Keratinocyte (primary cell): ENCODE measurements at regions not wholly inside any gene's neighbourhood (a gene's known extent, or its start where the extent isn't known, plus 50 kb on each side); places are given as distances from the start of the nearest gene placed in this dataset.

ENCODE experiments used
- DNase-seq: peaks from one replicate; pipeline ENCODE4 v3.0.0-alpha.2; 2011; ENCODE audit warnings: low read depth, missing footprints, low spot score
- FAIRE-seq: peaks from 2 replicates; lab custom pipeline; 2011; peaks lifted over from hg19 to GRCh38; lab: Jason Lieb, UNC
- H2AFZ ChIP-seq: 2 replicates; pipeline ENCODE4 v1.6.0; 2012; ENCODE audit warnings: low read length, control low read depth, inconsistent platforms; ENCODE audit not compliant: control insufficient read depth
- H3K27ac ChIP-seq: 2 replicates; pipeline ENCODE4 v1.5.1; 2011; ENCODE audit warnings: low read length; ENCODE audit not compliant: control insufficient read depth, insufficient read depth
- H3K27me3 ChIP-seq: 3 replicates; pipeline ENCODE4 v1.6.0; 2011; ENCODE audit warnings: low read length; ENCODE audit not compliant: control insufficient read depth, insufficient read depth; ENCODE audit errors: extremely low read depth
- H3K36me3 ChIP-seq, 2 experiments: 2 replicates in 1 of 2; 3 replicates in 1 of 2; pipeline ENCODE4 v1.5.1; 2011; ENCODE audit warnings: low read length in 2 of 2, mild to moderate bottlenecking in 1 of 2; ENCODE audit not compliant: control insufficient read depth in 2 of 2, insufficient read depth in 2 of 2; ENCODE audit errors: extremely low read depth in 1 of 2
- H3K4me1 ChIP-seq: 3 replicates; pipeline ENCODE4 v1.5.1; 2011; ENCODE audit warnings: low read length; ENCODE audit not compliant: control insufficient read depth, insufficient read depth; ENCODE audit errors: extremely low read depth
- H3K4me2 ChIP-seq: 3 replicates; pipeline ENCODE4 v1.6.0; 2011; ENCODE audit warnings: low read depth, low read length; ENCODE audit not compliant: control insufficient read depth, insufficient read depth; ENCODE audit errors: extremely low read depth
- H3K4me3 ChIP-seq, 3 experiments: fragments of 200-600 bp in 1 of 3; sonication (generic) in 1 of 3; 2 replicates in 2 of 3; 3 replicates in 1 of 3; pipeline ENCODE4 v1.5.1; 2011 to 2016; ENCODE audit warnings: low read length in 3 of 3, mild to moderate bottlenecking in 3 of 3, control low read depth in 2 of 3, inconsistent platforms in 1 of 3, low read depth in 1 of 3, mixed read lengths in 1 of 3, mixed run types in 1 of 3, moderate library complexity in 1 of 3; ENCODE audit not compliant: control insufficient read depth in 2 of 3, insufficient read depth in 2 of 3; ENCODE audit errors: extremely low read depth in 1 of 3
- H3K79me2 ChIP-seq: 2 replicates; pipeline ENCODE4 v1.6.0; 2012; ENCODE audit warnings: low read length; ENCODE audit not compliant: control insufficient read depth, insufficient read depth
- H3K9ac ChIP-seq: 3 replicates; pipeline ENCODE4 v1.6.0; 2011; ENCODE audit warnings: low read length; ENCODE audit not compliant: control insufficient read depth, insufficient read depth; ENCODE audit errors: extremely low read depth
- H3K9me1 ChIP-seq: 3 replicates; pipeline ENCODE4 v1.6.0; 2011; ENCODE audit warnings: low read length; ENCODE audit not compliant: control insufficient read depth, insufficient read depth; ENCODE audit errors: extremely low read depth
- H3K9me3 ChIP-seq: 2 replicates; pipeline ENCODE4 v1.5.1; 2012; ENCODE audit warnings: low read depth, low read length; ENCODE audit not compliant: control insufficient read depth
- H4K20me1 ChIP-seq: 3 replicates; pipeline ENCODE4 v1.6.0; 2011; ENCODE audit warnings: low read length; ENCODE audit not compliant: control insufficient read depth, insufficient read depth; ENCODE audit errors: extremely low read depth
- CTCF ChIP-seq, 3 experiments: IDR thresholded peaks in 1 of 3; conservative IDR thresholded peaks in 1 of 3; optimal IDR thresholded peaks in 1 of 3; 2 replicates in 2 of 3; 3 replicates in 1 of 3; pipeline versions ENCODE3 to v1.5.1; 2011; ENCODE audit warnings: low read length in 3 of 3, mild to moderate bottlenecking in 3 of 3, moderate library complexity in 2 of 3, control low read depth in 1 of 3, inconsistent platforms in 1 of 3; ENCODE audit not compliant: insufficient read depth in 2 of 3; ENCODE audit errors: extremely low read depth in 1 of 3
- EZH2 ChIP-seq: IDR thresholded peaks from one replicate; pipeline ENCODE4 v1.6.1; 2012; ENCODE audit warnings: inconsistent platforms, mild to moderate bottlenecking, low read length, moderate library complexity
- dilution Hi-C: fragments of 300-500 bp; cut with MboI; formaldehyde crosslinking; loops from one replicate; pipeline ENCODE4 v1.7.0; 2020; ENCODE audit warnings: low sequenced_read_pairs; ENCODE audit not compliant: extremely low pct_ligation_motif_present

GRCh38 chr2:177118636-177119035 is 94.0 kb upstream of the HNRNPA3 start:
- Histone ChIP-seq H3K4me3 (no peak overlapping the region), H2AFZ (no peak overlapping the region), H3K36me3 (no peaks in the 10 kb centered on the region), H3K27me3 (no peaks in the 10 kb centered on the region), H3K79me2 (no peaks in the 10 kb centered on the region), H4K20me1 (no peaks in the 10 kb centered on the region), H3K9me1 (no peaks in the 10 kb centered on the region), H3K9me3 (no peaks in the 10 kb centered on the region), H3K4me1 (no peaks in the 10 kb centered on the region), H3K4me2 (no peak overlapping the region), H3K9ac (no peak overlapping the region), H3K27ac (no peak overlapping the region)
- DNase-seq, result no peak
- no peak for TF ChIP-seq CTCF (optimal IDR thresholded peaks at IDR 0.05 in 1 of 3, IDR thresholded peaks at IDR 0.05 in 1 of 3, conservative IDR thresholded peaks at IDR 0.05 in 1 of 3; ENCODE audit: extremely low read depth in 1 of 3, insufficient read depth in 2 of 3, low read length in 3 of 3)
- no peak for TF ChIP-seq EZH2
- FAIRE-seq, result no peak
- dilution Hi-C loops, result no loop called here

- Histone ChIP-seq H3K27ac (no peak overlapping the region), H3K9me1 (no peaks in the 10 kb centered on the region), H4K20me1 (no peaks in the 10 kb centered on the region), H3K4me2 (no peak overlapping the region), H2AFZ (no peak overlapping the region), H3K27me3 (no peaks in the 10 kb centered on the region), H3K79me2 (no peaks in the 10 kb centered on the region), H3K4me1 (no peaks in the 10 kb centered on the region), H3K36me3 (no peaks in the 10 kb centered on the region), H3K4me3 (no peak overlapping the region), H3K9me3 (no peaks in the 10 kb centered on the region), H3K9ac (no peak overlapping the region)
- dilution Hi-C loops, result no loop called here
- DNase-seq (no peak), FAIRE-seq (no peak)
- TF ChIP-seq CTCF (optimal IDR thresholded peaks at IDR 0.05 in 1 of 3, IDR thresholded peaks at IDR 0.05 in 1 of 3, conservative IDR thresholded peaks at IDR 0.05 in 1 of 3; ENCODE audit: extremely low read depth in 1 of 3, insufficient read depth in 2 of 3, low read length in 3 of 3) (no peak), EZH2 (no peak)
Measured at GRCh38 chr2:177119099-177119498, 93.5 kb upstream of the HNRNPA3 start.
